ENCODE measurements at regions not wholly inside any gene's neighbourhood (a gene's known extent, or its start where the extent isn't known, plus 50 kb on each side); places are given as distances from the start of the nearest gene placed in this dataset.
A peak's percentile ranks its signal among the peaks of the same experiment; 100 is the strongest.
"Not testable (repeated sequence)": the region's sequence is repeated elsewhere in the genome, so short reads cannot be mapped to it uniquely, and the experiment has no call there.

- TF ChIP-seq ZNF691 (CRISPR knock-in tag; IDR thresholded peaks at IDR 0.05; ENCODE audit: borderline replicate concordance, low read depth) (peak; percentile 31; the same call in 1 of the 2 replicates), ZNF556 (CRISPR knock-in tag; IDR thresholded peaks at IDR 0.05; ENCODE audit: borderline replicate concordance) (0 out of 2 replicates have a peak, but pooled peaks have one; percentile 61), ZBTB39 (CRISPR knock-in tag; IDR thresholded peaks at IDR 0.05) (0 out of 2 replicates have a peak, but pooled peaks have one; percentile 52), ZNF777 (CRISPR knock-in tag; IDR thresholded peaks at IDR 0.05) (peak; percentile 74), NONO (CRISPR knock-in tag; conservative IDR thresholded peaks at IDR 0.05) (0 out of 2 replicates have a peak, but pooled peaks have one; percentile 42), CTCF (CRISPR knock-in tag; IDR thresholded peaks at IDR 0.05) (peak; percentile 49), ZSCAN9 (CRISPR knock-in tag; IDR thresholded peaks at IDR 0.05; ENCODE audit: borderline replicate concordance) (peak; percentile 67; the same call in 1 of the 2 replicates), GATAD1 (CRISPR knock-in tag; IDR thresholded peaks at IDR 0.05) (peak; percentile 73), ARID5B (CRISPR knock-in tag; IDR thresholded peaks at IDR 0.05) (0 out of 2 replicates have a peak, but pooled peaks have one; percentile 40), ZNF331 (CRISPR knock-in tag; IDR thresholded peaks at IDR 0.05) (0 out of 2 replicates have a peak, but pooled peaks have one; percentile 62), NFYC (CRISPR knock-in tag; IDR thresholded peaks at IDR 0.05) (peak; percentile 46), ZNF792 (CRISPR knock-in tag; IDR thresholded peaks at IDR 0.05) (peak; percentile 81), ISL2 (CRISPR knock-in tag; IDR thresholded peaks at IDR 0.05) (0 out of 2 replicates have a peak, but pooled peaks have one; percentile 25), ARID4A (CRISPR knock-in tag; IDR thresholded peaks at IDR 0.05; ENCODE audit: borderline replicate concordance) (peak; percentile 72), ZNF749 (CRISPR knock-in tag; IDR thresholded peaks at IDR 0.05; ENCODE audit: borderline replicate concordance) (0 out of 2 replicates have a peak, but pooled peaks have one; percentile 84)
- TF ChIP-seq NONO (IDR thresholded peaks at IDR 0.05) = not testable (repeated sequence)
These were observed 94.7 kb upstream of the PLEKHM1 start (continued) for GRCh38 chr17:45585037-45585733.
